PC-3 (cell line): ENCODE measurements at regions not wholly inside any gene's neighbourhood (a gene's known extent, or its start where the extent isn't known, plus 50 kb on each side); places are given as distances from the start of the nearest gene placed in this dataset.

ENCODE experiments used
- EZH2 ChIP-seq: fragments of 300-600 bp; sonication (generic); IDR thresholded peaks from one replicate; pipeline ENCODE4 v1.6.1; 2017; ENCODE audit warnings: antibody characterized with exemption, mild to moderate bottlenecking, low read length; ENCODE audit not compliant: unreplicated experiment
- TF ChIP-seq, protein P1 (sequence below): fragments of 300-600 bp; sonication (generic); conservative IDR thresholded peaks from 2 replicates; pipeline ENCODE4 v1.5.1; 2017; ENCODE audit warnings: antibody characterized with exemption, low read depth, mild to moderate bottlenecking, low read length

- TF ChIP-seq, protein P1, sequence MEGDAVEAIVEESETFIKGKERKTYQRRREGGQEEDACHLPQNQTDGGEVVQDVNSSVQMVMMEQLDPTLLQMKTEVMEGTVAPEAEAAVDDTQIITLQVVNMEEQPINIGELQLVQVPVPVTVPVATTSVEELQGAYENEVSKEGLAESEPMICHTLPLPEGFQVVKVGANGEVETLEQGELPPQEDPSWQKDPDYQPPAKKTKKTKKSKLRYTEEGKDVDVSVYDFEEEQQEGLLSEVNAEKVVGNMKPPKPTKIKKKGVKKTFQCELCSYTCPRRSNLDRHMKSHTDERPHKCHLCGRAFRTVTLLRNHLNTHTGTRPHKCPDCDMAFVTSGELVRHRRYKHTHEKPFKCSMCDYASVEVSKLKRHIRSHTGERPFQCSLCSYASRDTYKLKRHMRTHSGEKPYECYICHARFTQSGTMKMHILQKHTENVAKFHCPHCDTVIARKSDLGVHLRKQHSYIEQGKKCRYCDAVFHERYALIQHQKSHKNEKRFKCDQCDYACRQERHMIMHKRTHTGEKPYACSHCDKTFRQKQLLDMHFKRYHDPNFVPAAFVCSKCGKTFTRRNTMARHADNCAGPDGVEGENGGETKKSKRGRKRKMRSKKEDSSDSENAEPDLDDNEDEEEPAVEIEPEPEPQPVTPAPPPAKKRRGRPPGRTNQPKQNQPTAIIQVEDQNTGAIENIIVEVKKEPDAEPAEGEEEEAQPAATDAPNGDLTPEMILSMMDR: no peak
- TF ChIP-seq EZH2: no peak
These were observed 198.9 kb upstream of the SOX11 start for GRCh38 chr2:5493256-5493655.
